EH (cell line): ENCODE measurements at regions not wholly inside any gene's neighbourhood (a gene's known extent, or its start where the extent isn't known, plus 50 kb on each side); places are given as distances from the start of the nearest gene placed in this dataset.
"Not testable (repeated sequence)": the region's sequence is repeated elsewhere in the genome, so short reads cannot be mapped to it uniquely, and the experiment has no call there.

Source experiments
- DNase-seq: peaks from one replicate; pipeline ENCODE4 v3.0.0-alpha.2; 2015; ENCODE audit warnings: low read depth

DNA sequence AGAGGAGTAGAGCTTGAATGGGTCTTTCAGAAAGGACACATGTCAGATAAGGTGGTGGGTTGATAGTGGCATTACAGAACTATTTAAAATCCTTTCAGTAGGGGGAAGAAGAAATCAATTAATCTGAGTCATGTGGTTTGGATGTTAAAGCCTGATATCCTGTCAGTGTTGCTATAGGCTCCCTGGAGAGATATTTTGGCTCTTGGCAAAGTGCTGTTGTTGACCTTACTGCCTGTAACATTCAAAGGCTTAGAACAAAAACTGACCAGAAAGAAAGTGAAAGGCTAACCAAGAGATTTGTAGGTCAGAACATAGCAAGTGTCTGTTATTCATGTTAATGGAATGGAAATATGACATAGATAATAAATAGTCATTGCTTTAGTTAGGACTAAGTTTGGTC lies 552.9 kb downstream of the DIPK2A start:
- DNase-seq: no peak

DNA sequence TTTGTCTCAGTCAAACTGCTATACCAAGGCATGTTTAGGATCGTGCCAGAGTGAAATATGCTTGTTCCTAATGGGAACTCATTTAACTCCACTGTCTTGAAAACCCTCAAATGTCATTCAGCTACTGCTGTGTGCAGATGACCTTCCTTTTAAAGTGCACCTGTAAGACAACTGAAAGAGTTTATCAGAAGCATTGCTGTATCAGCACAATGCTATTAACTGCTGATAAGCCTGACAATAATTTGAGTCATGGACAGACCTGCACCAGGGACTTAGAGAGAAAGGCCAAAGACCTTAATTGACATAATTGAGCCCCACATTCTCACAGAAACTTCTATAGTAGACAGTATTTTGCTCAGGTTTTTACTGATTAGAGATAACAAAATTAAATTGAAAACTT lies 557.9 kb downstream of the DIPK2A start:
- no peak for DNase-seq

DNA sequence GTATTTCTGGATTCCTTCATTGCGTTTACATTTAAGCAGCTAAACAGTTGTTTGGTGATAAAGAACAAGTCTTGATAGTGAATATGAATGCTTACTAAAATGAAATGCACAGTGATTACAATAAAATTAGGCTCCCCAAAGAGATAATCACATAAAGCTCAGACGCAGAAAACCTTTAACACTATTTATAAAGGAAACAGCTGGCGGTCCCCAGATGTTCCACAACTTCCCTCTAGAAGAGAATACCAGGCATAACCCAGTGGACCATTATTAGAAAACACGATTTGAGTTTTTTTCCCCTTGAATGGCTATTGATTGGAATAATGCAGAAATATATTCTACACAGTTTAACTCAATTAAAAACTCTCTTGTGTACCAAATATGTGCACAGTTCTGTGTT lies 573.2 kb downstream of the DIPK2A start:
- no peak for DNase-seq

DNA sequence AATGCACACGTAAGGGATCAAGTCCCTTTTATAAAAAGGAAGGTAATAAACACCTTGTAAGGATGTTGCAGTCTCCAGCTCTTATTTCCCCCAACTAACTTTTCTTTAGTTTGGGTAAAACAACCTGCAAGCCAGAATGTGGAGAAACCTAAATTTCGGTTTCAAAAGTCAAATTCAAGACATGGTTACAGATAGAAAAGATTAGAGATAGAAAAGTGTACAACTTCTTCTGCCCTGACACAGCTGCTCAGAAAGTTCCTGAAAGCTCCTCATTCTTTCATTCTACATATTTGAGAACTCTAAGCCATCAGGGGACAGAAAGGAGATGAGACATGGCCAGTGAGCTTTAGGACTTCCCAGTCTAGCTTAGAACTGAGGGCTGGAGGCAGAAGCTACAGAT lies 574.9 kb downstream of the DIPK2A start:
- no peak for DNase-seq

DNA sequence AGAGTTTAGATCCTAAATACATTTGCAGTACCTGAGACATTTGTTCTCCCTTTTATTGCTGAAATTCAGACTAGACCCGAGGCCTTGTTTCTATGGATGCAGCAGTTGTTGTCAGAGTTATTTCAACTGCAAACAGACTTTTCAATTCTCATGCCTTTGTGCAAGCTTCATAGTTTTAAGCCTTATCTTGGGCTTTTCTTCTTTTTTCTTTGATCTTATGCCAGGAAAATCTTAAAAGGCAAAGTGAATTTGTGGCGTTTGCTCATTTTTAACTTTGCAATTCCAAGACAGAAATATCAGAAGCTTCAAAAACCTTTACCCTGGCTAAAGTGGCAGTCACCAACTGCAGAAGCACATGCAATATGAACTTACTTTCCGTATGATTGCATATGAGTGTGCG lies 576.7 kb downstream of the DIPK2A start:
- no peak for DNase-seq

DNA sequence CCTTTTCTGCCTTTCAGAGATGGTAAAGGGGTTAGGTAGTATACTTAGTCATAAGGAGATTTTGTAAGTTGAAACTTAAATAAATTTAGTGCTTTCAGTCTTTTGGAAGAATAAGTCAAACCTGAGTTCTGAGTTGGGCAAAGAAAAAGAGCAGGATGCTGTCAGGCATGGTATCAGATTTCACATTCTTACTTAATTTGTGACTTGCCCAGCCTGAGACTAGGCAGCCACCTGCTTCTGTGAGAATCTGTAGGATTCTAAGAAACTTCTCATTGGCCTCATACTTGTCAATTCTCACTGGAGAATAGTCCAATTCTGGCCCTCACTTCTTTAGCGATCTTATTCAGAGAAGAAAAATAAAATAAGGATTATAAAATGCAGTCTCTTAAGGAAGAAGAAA lies 577.5 kb downstream of the DIPK2A start:
- no peak for DNase-seq

DNA sequence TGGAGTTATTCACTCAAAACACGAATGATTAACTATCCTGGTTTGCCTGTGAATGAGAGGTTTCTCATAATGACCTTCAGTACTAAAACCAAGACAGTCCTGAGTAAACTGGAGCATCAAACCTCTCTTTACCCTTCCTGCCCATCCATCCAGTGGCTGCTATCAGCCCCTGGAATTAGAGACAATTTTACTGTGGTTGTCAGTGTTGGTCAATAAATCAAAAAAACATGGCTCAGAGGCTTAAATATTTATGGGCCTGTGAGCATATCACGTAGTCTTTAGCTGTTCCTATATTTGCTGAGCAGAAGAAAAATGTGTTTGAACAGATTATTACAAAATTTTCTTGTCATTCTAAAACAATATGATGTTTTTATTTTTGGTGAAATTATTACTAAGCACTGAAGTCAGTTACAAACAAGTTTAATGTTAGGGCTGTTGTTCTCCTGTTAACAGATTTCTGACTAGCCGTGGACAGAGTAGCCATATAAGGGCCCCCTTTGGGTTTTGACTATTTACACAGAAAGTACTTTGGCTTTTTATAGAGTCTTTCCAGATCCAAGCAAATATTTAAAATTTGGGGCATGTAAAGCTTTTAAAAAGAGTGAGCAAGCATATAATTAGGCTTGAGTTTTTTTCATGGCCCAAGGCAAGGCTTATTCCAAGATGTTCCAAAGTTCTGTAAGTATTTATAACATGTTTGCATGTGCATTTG lies 580.9 kb downstream of the DIPK2A start:
- DNase-seq: no peak

DNA sequence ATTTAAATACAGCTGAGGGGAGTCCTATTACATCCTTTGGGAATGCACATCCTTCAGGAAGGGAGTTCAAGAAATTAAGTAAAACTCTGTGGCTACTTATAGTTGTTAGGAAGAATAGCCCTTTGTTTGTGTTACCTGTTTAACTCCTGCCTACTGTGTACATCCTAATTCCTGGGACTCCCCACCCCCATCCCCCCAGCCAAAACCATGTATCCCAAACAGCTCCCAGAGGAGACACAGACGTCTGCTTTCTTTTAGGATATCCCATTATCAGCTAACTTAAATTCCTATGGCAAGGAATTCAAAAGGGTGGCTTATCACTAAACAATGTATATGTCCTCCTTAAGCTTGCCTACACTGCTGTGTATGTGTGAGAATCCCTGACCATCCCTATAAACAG lies 581.7 kb downstream of the DIPK2A start:
- DNase-seq: no peak

DNA sequence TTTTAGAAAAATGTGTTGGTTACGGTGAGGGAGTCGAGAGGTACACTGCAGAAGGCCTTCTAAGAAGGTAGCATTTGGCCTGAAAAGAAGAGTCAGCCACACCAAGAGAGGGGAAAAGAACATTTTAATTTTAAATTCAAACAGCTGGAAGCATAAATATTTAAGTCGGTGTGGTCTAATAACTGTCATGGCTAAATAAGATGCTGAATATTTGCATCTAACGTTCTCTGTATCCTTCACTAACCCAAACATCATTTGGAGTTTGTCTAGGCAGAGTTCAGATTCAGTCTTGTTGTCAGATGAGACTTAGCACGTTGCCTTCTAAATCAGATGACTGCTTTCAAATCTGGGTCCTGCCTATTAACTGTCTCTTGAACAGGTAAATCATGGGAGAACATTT lies 583.3 kb downstream of the DIPK2A start:
- DNase-seq: no peak

DNA sequence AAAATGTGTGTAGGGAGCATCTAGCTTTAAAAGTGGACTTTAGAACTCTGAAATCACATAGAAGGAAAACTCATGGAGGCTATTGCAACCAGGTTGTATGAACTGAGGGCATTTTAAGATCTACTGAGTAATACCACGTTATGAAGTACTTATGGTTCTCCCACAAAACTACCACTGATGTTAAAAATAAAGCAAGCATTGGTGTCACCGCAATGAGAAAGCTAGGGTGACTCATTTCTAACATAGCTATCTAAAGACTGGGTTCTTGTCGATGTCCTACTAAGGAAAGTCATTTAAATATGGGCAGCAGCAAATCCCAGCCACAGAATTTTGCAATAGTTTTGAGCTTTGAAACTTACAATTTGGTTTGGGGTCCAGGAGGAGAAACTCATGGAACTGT lies 584.8 kb downstream of the DIPK2A start:
- peak; percentile 24 for DNase-seq

DNA sequence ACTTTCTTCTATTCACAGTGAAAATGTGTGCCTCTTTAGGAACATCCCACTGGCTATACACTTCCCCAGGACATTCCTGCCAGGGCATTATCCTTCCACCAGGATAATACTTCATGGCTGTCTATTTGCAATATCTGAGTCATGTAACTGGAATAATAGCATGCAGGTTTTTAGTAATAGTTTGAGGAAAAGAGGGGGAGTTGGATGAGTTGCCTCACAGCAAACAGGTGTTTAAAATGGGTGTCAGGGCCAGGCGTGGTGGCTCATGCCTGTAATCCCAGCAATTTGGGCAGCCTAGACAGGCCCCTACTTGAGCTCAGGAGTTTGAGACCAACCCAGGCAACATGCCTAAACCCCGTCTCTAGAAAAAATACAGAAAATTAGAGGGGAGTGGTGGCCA lies 585.9 kb downstream of the DIPK2A start:
- DNase-seq: no peak

DNA sequence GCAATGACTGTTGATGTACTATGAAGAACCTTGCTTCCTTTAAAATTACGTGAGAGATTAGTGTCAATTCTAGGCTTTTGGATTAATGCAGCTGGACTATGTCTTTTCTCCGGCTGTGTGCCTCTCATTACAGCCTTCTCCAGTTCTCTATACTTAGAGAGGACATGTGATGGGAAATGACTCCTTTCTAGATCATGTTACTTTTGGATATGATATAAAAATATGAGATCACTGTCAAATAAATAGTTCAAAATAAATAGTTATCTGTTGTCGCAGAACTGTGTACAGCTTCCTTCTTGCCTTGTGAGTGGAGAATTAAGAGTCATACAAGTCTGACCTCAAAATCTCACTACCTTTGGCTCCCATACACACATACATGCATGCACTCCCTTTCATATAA lies 592.4 kb downstream of the DIPK2A start:
- no peak for DNase-seq

DNA sequence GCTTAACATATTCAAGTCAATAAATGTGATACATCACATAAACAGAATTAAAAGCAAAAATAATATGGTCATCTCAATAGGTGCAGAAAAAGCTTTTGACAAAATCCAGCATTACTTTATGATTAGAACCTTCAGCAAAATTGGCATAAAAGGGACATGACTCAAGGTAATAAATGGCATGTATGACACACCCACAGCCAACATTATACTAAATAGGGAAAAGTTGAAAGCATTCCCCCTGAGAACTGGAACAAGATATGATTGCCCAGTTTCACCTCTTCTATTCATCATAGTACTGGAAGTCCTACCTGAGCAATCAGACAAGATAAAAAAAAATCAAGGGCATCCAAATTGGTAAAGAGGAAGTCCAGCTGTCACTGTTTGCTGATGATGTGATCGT lies 594.7 kb downstream of the DIPK2A start:
- DNase-seq: no peak

DNA sequence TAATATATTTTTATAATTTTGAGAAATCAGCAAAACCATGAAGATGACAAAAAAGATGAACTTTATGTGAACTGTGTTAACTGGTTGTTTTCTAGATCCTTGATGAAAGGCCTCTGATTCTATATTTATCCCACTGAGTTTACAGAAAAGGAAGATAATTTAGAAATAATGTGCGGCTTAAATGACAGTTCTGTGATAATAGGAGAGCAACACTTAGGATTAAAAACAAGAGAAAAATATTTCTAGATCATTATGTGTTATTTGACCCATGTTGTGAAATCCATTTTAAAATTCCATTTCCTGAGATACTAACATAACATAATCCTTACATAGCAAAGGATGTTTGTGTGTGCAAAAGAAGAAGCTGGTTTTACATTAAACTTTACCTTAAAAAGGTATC lies 598.0 kb downstream of the DIPK2A start:
- no peak for DNase-seq

DNA sequence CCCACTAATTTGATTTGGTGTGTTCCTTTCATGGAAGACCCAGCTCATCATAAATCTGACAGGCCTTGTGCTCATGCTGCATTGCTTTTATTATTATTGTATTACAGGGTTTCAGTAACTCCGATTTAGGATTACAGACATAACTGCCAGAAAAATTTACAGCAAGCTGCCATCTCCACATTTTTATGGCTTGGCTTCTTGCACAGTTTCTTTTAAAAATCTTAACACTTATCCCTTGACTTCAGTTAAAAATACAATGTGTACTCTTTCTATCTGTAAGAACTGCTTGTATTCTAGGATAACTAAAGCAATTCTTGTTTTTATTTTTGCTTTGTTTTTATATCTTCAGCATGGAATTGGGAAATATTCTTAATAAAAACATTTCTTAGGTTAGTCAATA lies 612.2 kb downstream of the DIPK2A start:
- no peak for DNase-seq

DNA sequence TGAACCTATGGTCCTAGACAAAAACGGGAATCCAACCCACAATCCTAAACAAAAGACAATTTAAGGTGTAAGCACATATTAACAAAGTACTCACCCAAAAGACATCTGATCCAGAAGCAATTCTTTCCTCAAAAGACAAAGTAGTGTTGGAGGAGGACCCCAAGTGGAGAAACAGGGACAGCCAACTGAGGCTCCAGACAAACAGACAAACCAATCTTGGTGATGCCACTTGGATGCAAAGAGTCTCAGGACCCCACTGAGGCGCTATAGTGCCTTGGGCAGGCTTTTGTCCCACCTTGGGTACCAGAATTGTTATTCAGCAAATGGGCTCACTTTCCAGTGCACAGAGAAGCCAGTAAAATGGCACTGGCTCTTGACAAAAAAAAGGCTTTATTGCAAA lies 613.8 kb downstream of the DIPK2A start:
- DNase-seq: no peak

DNA sequence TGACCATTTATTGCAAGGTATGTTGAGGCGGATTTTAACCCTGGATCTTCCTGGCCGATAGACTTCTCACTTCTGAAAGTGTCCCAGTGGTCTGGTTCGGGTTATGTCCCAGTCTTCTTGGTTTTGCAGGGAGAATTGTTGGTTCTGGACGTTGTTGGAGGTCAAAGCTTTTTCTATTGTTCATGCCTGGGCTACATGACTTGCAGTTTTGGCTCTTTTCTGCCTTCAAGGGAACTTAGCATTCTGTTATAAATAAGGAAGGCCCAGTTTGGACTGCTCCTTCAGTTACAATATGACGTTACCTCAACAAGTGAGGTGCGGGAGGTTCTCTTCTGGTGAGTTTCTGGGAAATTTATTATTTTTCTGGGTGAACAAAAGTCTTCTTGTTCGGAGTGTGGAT lies 614.3 kb downstream of the DIPK2A start:
- no peak for DNase-seq

DNA sequence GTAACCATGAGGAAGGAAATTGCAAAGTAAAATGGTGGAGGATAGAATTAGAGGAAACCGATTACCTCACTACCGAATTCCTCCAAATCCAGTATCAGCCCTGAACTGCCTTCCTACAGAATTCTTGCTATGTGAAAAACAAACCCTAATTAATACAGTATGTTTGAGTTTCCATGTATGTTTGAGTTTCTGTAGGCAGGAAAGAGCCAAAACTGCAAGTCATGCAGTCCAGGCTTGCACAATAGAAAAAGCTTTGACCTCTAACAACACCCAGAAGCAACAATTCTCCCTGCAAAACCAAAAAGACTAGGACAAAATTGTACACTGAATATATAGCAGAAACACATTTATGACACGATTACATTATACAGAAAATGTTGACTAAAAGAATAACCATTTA lies 614.8 kb downstream of the DIPK2A start:
- DNase-seq: peak; percentile 44

DNA sequence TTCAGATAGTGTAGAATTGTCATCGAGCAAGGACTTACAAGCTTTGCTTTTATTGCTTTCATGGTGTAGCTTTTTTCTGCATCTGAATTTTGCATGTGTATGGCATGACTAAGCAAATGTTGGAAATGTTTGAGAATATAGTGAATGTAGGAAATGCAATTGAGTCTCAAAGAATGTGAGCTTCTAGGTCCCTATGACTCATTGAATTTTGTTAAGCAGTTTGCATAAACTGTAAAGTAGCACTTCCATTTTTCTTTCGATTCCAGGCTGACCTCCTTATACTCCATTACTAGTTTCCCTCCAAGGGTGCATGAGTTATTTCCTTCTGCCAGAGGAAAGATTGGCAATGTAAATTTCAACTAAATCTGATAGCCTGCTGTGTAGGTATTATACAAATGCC lies 619.2 kb downstream of the DIPK2A start:
- DNase-seq: peak; percentile 82

DNA sequence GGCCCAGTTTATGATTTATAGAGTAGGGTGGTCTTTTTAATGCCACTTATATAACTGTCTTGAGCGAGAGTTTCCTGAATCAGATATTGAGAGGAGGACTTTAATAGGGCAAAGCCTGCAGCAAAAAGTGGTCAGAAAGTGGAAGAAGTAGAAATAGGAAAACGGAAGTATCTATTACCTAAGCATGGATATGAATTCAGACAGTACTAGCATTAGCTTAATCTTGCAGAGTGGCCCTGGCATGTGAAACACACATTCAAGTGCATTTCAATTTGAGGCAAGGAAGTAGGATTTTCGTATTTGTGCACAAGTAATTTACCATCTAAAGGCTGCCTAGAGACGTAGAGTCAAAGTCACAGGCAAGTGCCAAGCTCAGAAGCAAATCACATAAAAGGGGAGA lies 622.3 kb downstream of the DIPK2A start:
- DNase-seq: no peak

DNA sequence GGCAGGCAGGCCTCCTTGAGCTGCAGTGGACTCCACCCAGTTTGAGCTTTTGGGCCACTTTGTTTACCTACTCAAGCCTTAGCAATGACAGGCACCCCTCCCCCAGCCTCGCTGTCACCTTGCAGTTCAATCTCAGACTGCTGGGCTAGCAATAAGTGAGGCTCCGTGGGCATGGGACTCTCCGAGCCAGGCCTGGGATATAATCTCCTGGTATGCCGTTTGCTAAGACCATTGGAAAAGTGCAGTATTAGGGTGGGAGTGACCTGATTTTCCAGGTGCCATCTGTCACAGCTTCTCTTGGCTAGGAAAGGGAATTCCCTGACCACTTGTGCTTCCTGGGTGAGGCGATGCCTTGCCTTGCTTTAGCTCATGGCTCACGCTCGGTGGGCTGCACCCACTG lies 648.6 kb downstream of the DIPK2A start:
- DNase-seq: not testable (repeated sequence)

DNA sequence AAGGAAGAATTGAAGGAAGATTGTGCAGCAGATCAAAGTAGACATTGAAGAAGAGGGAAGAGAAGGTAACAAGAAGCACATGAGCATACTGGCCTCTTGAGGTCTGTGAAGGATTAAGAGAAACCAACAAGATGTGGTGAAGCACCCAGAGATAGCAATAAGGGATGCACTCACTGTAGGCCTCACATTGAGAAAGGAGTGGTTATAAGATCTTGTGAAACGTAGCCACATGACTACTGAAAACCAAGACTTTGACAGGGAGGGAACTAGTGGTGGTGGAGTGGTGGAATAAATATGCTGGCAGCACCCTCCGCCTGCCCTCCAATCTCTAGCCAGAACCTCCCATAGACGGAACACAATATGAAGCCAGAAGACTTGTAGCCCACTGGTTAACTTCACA lies 651.2 kb downstream of the DIPK2A start:
- DNase-seq: no peak

DNA sequence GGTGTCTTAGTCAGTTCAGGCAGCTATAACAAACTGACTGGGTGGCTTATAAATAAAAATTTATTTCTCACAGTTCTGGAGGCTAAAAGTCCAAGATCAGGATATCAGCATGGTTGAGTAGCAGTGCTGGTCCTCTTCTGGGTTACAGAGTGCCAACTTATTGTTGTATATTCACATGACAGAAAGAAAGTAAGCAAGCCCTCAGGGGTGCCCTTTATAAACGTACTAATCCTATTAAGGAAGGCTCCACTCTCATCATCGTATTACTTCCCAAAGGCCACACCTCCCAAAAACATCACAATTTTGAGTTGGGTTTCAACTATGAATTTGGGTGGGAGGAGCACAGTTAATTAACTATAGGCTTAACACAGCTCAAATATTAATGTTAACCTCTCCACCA lies 653.0 kb downstream of the DIPK2A start:
- no peak for DNase-seq

DNA sequence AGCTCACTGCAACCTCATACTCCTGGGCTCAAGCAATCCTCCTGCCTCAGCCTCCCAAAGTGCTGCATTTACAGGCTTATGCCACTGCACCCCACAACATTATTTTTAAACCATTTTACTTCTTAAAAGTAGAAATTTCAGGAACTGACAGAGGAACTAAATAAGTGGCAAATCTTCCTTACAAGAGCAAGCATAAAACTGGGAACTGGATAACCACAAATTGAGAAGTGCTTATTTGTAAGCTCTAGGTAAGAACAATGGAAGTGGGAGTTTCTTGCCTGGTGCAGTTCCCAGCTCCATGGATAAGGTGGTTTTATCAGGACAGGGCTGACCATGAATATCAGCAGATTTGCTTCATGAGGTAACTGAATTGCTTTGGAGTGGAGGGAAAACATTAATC lies 655.2 kb downstream of the DIPK2A start:
- no peak for DNase-seq

DNA sequence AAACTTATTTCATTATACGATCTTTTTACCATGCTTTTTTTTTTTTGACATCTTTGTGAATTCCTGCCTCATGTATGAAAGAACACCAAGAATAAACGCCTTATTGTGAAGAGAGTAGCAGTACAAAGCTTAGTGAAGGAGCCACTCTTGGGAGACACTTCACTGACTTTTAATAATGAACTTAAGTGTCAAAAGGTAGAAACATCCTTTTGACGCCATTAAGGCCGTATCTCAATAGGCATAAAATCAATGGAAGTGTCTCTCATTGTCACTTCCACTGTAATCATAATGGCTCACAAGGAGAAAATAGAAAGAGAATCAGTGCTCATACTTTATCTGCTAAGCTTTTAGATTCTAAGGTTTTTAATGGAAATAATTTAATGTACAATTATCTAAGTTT lies 657.8 kb downstream of the DIPK2A start:
- no peak for DNase-seq
